COLO829 (cell line): ENCODE measurements at regions not wholly inside any gene's neighbourhood (a gene's known extent, or its start where the extent isn't known, plus 50 kb on each side); places are given as distances from the start of the nearest gene placed in this dataset.
"Not testable (repeated sequence)": the region's sequence is repeated elsewhere in the genome, so short reads cannot be mapped to it uniquely, and the experiment has no call there.

Experiments
- DNase-seq: peaks from one replicate; pipeline ENCODE4 v3.0.0; 2012; ENCODE audit warnings: low spot score

DNA sequence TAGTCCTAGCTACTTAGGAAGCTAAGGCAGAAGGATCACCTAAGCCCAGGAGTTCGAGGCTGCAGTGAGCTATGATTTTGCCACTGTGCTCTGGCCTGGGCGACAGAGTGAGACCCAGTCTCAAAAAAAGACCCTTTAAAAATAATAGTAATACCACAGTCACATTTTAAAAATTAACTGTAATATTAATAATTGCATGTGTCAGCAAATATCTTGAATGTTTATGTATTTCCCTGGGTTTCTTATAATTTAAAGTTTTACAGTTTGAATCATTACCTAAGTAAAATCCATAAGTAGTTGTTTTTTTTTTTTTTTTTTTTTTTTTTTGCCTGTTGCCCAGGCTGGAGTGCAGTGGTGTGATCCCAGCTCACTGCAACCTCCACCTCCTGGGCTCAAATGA is 69.2 kb downstream of the LYZL2 start:
- DNase-seq: no peak

DNA sequence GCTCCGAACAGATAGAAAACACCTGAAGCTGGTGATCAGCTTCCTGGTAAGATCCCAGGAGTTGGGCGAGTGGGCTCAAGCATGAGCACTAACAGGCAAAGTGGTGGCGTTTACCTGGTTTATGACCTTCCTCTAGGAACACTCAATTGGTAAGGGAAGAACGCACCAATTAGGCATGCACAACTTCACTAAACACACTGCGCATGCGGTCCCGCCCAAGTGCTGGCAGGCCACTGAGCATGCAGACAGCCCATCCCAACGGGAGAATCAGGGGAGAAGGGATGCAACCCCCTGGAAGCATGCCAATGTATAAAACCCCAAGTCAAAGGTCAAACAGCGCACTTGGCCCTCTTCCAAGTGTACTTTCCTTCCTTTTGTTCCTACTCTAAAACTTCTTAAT is 70.4 kb downstream of the LYZL2 start:
- no peak for DNase-seq

- no peak for DNase-seq
These were observed 71.1 kb downstream of the LYZL2 start for GRCh38 chr10:30558411-30558810.

DNA sequence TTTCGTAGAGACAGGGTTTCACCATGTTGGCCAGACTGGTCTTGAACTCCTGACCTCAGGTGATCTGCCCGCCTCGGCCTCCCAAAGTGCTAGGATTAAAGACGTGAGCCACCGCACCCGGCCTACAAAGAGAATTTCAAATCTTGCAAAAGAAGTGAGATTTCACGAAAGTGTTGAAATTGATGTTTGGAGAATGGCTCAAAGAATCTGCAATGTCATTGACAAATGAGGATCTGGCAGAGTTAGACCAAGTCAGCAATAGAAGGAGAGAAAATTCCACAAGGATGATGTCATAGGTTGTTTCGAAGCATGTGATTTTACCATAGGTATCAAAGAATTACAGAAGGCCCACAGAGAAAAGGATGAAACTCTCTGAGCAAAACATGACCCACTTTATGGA is 71.7 kb downstream of the LYZL2 start:
- no peak for DNase-seq

DNA sequence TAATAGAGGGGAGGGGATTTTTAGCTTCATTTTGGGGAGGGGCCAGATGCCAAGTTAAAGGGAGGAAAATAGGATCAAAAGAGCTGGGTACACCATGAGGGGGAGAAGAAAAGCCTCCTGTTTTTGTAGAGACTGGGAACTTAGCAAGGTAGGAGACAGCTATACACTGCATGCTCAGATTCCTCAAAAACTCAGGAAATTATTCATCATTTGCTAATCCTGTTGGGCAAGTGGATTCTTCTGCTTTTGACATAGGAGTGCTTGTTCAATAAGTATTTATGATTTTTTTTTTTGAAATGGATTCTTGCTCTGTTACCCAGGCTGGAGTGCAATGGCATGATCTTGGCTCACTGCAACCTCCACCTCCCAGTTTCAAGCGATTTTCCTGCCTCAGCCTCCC is 73.4 kb downstream of the LYZL2 start:
- no peak for DNase-seq

DNA sequence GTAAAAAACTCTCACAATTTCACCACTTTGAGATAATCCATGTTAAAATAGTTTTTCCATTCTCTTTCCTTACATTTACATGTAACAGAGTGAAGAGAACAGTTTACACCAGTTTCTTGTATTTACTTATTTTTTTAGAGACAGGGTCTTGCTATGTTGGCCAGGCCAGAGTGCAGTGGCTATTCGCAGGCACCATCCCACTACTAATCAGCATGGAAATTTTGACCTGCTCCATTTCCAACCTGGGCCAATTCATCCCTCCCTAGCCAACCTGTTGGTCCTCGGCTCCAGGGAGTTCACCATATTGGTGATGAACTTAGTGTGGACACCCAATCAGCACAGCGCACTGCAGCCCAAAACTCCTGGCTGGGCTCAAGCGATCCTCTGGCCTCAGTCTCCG is 74.1 kb downstream of the LYZL2 start:
- no peak for DNase-seq

DNA sequence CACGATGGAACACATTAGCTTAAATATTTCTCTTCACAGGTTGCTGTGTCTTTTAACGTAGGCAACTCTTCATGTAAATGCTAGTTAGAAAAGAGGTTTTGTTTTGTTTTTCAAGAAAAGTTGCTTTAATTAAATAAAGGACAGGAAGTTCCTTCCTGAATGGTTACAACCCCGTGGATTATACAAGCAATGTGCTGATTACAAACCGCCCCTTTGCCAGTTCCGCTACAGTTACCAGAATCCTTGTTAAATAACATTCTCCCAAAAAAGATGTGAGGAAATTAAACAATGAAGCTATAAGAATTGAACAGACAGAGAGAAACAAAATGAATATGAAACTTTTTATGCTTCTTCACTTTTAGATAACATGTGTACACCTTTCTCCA is 75.1 kb downstream of the LYZL2 start:
- no peak for DNase-seq

DNA sequence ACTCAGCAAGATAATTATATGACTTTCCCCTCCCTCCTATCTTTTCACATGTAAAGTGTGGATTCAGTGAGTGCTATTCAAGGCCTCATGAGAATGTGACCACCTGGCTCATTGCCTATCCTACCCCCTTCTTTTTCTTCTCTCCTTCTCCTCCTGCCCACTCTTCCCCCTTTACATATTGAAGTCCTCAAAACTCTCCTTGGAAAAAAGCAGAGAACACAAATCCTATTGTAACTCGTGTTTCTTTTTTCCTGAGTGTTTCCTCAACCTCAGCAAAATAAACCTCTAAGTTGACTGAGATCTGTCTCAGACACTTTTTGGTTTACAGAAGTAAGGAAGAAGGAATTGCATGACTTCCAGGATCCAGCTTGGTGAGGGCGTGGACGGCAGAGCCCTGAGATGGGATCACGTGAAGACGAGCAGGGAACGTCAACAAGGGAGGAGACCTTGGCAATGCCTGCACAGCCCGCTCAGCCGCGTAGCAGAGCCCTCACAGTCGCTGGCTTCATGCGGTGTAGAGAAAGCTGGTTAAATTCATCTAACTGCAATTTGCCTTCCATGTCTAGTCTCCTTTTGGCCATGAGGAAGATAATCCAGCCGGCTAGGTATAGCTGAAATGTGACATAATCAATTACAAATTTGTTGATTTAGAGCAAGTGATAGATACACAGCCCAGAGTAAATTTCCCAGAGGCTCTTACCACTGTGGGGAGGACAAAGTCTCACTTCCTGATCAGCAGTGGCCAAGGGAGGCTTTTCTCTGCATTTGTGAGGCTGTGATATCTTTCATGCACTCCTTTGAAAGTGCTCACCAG is 75.7 kb downstream of the LYZL2 start:
- no peak for DNase-seq

DNA sequence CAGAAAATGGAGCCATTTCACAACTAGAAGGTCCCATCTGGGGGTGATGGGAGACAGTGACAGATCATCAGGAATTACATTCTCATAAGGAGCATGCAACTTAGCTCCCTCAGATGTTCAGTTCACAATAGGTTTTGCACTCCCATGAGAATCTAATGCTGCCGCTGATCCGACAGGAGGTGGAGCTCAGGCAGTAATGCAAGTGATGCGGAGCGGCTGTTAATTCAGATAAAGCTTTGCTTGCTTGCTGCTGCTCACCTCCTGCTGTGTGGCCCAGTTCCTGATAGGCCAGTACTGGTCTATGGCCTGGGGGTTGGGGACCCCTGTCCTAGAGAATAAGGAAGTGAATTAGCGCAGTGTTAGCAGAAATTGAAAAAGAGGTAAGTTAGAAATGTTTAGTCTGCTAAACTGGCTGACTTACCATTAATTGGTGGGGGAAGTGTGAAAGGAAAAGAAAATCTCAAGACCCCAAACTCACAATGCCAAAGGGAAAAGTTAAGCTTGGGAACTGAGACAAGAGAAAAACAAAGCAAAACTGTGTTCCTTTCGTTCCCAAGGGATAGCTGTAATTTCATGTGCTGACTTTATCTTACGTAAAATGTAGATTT is 76.4 kb downstream of the LYZL2 start:
- DNase-seq: no peak

DNA sequence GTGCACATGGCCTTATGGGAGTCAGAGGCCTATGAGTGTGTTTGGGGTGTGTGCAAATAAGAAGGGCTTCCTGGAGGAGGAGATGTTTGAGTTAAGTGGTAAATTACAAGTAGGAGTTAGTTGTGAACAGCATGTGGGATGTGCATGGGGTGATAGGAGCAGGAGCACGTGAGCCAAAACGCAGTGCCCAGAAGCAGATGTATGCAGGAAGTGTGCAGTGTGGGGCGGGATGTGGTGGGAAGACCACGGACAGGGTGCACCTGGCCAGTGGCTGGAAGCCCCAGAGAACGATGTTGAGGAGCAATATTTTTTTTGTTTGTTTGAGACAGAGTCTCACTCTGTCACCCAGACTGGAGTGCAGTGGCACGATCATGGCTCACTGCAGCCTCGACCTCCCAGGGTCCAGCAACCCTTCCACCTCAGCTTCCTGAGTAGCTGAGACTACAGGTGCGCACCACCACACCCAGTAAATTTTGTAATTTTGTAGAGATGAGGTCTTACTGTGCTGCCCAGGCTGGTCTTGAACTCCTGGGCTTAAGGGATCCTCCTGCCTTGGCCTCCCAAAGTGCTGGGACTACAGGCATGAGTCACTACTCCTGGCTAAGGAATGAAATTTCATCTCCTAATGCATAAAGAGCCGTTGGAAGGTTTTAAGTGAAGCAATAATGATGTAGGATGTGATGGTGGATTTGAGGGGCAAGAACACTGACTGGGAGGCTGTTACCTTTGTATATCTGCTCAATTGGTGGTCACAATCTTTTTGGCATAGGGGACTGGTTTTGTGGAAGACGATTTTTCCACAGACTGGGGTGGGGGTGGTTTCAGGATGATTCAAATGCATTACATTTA is 78.4 kb downstream of the LYZL2 start:
- no peak for DNase-seq

DNA sequence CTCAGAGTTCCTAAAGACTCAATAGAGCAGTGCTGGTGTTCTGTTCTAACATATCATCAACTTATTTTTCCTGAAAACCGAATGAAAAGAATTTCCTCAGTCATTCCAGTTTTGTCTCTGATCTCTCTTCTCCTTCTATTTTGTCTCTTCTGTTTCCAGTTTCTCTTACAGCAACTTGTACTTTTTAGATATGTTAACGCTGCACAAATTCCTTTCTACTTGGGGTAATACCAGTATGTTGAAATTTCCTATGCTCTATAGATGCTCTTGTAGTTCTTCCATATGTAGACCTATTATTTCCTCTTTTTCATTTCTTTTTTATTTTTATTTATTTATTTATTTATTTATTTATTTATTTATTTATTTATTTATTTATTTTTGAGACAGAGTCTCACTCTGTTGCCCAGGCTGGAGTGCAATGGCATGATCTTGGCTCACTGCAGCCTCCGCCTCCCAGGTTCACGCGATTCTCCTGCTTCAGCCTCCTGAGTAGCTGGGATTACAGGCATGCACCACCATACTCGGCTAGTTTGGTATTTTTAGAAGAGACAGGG is 80.3 kb downstream of the LYZL2 start:
- not testable (repeated sequence) for DNase-seq

GRCh38 chr10:30546511-30546910 is 83.0 kb downstream of the LYZL2 start:
- DNase-seq: no peak

DNA sequence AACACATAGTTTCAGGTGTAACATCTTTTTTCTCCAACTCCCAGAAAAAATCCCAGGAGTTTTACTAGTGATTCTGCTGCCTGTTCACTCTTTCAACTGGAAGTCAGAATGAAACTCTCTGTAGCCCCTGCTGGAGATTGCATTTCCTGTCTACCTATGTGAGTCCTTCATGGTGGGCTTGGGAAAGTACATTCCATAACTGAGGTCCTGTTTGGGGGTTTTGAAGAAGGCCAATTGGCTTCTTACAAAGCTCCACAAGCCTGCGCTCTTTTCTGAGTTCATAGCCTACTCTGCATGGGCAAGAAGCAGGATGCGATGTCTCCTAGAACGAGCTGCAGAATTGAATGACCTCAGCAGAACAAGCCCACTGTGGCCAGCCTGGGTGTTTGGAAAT is 86.7 kb downstream of the LYZL2 start:
- no peak for DNase-seq

GRCh38 chr10:30542001-30542894 is 87.3 kb downstream of the LYZL2 start:
- no peak for DNase-seq

- DNase-seq: no peak
These were observed 89.3 kb downstream of the LYZL2 start for GRCh38 chr10:30540276-30540675.

GRCh38 chr10:30538086-30538485 is 91.5 kb downstream of the LYZL2 start:
- no peak for DNase-seq

- no peak for DNase-seq
These were observed 92.0 kb downstream of the LYZL2 start for GRCh38 chr10:30537586-30537985.

DNA sequence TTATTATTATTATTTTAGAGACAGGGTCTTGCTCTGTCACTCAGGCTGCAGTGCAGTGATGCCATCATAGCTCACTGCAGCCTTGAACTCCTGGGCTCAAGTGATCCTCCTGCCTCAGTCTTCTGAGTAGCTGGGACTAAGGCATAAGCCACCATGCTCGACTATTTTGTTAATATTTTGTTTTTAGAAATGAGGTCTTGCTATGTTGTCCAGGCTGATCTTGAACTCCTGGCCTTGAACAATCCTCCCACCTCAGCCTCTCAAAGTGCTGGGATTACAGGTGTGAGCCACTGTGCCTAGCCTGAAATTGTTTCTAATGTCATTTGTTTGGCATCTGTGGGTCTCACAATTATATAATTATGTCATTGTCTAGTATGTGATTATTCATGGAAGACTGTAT is 92.4 kb downstream of the LYZL2 start:
- not testable (repeated sequence) for DNase-seq

DNA sequence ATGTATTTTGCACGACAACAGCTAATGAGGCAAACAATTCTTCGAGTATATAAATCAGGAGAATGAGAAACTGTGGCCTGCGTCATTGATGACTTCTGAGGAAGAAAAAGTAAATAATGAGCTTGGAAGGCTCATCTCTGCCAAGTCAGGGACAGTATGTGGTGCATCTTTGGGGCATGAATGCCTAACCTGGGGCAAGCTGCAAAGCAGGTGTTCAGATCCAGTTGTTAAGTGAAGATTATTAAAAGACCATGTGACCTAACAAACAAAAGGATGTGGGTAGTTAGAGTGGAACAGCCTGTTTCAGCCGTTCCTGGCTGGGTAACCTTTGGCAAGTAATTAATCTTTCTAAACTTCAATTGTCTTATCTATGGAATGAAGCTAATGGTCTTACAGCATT is 93.0 kb downstream of the LYZL2 start:
- DNase-seq: no peak

GRCh38 chr10:30535677-30536076 is 93.9 kb downstream of the LYZL2 start:
- no peak for DNase-seq

DNA sequence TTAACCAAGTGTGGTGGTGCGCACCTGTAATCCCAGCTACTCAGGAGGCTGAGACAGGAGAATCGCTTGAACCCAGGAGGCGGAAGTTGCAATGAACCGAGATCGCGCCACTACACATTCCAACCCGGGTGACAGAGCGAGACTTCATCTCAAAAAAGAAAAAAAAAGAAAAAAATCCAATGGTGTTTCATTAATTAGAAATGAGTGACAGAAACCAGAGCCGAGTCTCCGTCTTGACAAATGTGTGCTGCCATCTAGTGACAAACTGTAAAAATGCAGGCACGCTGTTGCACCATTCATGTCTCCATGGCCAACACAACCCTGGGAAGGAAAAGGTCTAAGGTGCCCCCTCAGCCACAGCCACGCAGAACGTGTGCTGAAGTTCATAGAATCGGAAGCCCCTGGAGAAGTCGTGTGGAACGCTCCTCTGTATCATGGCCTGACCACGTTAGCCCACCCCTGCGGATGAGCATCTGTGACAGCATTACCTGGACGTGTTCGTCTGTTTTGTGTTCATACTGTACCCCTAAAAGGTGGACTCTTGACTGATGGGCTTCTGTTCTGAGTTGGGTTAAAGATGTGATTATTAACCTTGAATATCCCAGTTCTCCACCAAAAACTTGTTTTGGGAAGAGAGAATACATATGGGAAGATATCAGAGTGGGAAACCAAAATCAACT is 94.9 kb downstream of the LYZL2 start:
- DNase-seq: peak; percentile 51
